ENCODE measurements at regions not wholly inside any gene's neighbourhood (a gene's known extent, or its start where the extent isn't known, plus 50 kb on each side); places are given as distances from the start of the nearest gene placed in this dataset.

- TF ChIP-seq CTCF (IDR thresholded peaks at IDR 0.05; ENCODE audit: insufficient read depth, low read length, poor library complexity, severe bottlenecking) (no peak), EZH2phosphoT487 (conservative IDR thresholded peaks at IDR 0.05; ENCODE audit: low read length) (no peak)
Measured at GRCh38 chr2:154591294-154591820, 107.1 kb upstream of the KCNJ3 start.
